ENCODE measurements at regions not wholly inside any gene's neighbourhood (a gene's known extent, or its start where the extent isn't known, plus 50 kb on each side); places are given as distances from the start of the nearest gene placed in this dataset.
"Not testable (repeated sequence)": the region's sequence is repeated elsewhere in the genome, so short reads cannot be mapped to it uniquely, and the experiment has no call there.

DNA sequence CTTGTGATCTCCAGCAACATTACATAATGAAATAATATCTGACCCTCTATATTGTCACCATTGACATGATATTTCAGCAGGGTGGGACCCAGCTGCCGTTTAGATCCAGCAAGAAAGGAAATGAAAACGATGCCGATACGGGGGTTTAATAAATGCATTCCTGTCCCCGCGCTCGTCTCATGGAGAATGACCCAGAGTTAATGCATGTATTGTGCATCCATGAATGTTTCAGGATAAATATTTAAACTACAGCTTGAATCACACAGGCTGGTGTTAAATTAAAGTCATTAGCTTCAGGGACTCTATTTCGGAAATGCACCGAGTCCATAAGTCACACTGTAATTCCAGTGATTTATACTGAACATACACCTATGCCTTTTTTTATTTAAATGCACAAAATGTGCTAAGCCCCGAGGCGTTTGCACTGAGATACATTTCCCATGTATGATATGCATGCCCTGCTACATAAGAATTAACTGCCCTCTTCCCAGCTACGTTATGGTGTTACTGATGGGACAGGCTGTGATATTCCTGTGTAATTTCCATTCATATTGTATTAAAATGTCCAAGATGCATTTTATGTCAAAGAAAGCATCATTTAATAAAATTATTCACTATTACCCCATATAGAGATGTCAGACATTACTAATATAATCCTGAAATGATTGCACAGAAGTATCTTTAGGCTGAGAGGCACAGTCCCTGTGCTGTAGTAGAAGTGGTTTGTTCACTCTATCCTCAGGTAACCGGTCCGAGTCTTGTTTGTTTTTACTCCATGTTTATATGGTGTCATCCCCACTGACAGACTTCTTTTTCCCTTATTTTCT, 109.3 kb upstream of the ZNF516 start:
- no peak for DNase-seq

- DNase-seq, result no peak
These were observed 107.1 kb upstream of the ZNF516 start for GRCh38 chr18:76602191-76602590.

- DNase-seq, result not testable (repeated sequence)
These were observed 105.0 kb upstream of the ZNF516 start for GRCh38 chr18:76600076-76600475.

GRCh38 chr18:76594966-76595365, 99.9 kb upstream of the ZNF516 start:
- no peak for DNase-seq

DNA sequence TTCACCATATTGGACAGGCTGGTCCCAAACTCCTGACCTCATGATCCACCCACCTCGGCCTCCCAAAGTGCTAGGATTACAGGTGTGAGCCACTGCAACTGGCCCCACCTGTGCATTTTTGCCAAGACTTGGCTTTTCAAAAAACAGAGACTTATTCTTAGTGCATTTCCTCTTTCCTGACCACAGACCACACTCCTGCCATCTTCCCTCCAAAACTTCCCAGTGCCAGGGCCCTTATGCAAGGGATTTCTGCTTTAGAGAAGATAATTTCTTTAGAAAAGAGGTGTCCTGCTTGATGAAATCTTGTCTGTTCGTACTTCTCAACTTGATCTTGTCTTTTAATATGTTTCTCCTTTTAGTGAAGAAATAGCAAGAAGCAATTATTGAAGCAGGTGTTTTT, 98.8 kb upstream of the ZNF516 start:
- no peak for DNase-seq

DNA sequence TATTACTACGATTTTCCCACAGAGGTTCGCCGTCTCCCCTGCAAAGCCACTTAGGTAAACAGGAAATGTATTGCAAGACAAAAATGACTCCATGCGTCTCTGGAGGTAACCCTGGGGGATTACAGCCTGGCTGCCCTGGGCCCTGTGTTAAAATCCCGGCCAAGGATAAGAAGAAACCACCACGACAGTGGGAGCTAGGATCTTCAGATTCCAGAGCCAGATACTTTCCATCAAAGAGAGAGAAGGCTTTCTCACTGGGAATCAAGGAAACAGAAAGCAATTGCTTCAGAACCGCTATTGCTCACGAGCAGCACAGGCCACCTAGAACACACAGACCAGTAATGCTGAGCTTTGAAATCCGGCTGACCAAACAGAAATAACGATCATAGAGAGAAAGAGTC, 97.9 kb upstream of the ZNF516 start:
- no peak for DNase-seq

DNA sequence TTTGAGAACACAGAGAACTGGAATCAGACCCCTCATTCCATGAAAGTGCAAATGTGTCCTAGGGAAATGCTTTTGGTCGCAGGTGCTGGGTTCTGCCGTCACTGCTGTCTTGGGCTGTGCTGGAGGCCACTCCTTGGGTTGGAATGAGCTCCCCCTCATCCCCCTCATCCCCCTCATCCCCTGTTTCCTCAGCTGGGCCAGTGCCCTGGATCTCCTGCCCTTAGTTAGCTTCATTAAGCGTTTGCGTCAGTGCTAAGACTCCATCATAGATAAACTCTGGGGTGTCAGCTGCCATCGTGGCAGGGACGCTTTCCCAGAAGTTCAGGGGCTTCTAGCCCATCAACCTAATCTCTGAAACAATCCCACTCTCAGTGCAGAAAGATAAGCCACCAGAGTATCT, 97.1 kb upstream of the ZNF516 start:
- no peak for DNase-seq

DNA sequence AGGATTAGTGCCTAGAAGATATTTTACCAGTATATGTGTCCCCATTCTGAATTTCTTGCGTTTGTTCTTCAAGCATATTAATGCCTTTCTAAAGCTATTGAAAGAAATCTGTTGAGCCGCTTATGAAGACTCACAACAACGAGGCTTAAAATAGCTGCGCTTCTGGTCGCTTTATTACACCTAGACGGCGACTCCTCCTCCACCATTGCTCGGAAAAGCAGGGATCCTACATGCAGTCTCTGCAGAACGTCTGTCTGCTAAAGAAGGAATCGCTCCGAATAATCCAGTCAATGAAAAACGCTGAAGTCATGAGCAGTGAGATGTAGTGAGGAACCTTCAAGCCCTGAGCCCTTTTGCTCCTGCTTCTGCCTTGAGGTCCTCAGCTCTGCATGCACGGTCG, 94.8 kb upstream of the ZNF516 start:
- no peak for DNase-seq

DNA sequence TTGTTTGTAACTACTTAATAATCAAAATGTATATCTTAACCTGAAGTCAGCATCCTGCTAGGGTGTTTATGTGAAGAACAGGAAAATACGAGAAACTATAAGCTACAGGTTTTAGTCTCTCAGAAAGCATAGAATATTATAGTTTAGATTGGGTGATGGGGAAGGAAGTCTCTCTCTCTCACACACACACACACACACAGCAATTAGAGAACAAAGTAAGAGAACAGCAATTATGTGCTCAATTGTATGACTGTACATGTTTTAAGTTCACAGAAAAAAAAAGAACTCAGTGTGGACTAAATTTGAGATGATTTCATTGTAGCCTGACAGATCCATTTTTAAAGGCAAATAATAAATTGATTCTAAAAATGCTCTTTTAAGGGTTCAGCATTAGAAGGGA, 94.3 kb upstream of the ZNF516 start:
- DNase-seq, result no peak

GRCh38 chr18:76588601-76589226, 93.7 kb upstream of the ZNF516 start:
- no peak for DNase-seq

GRCh38 chr18:76587879-76588271, 92.8 kb upstream of the ZNF516 start:
- DNase-seq, result no peak

DNA sequence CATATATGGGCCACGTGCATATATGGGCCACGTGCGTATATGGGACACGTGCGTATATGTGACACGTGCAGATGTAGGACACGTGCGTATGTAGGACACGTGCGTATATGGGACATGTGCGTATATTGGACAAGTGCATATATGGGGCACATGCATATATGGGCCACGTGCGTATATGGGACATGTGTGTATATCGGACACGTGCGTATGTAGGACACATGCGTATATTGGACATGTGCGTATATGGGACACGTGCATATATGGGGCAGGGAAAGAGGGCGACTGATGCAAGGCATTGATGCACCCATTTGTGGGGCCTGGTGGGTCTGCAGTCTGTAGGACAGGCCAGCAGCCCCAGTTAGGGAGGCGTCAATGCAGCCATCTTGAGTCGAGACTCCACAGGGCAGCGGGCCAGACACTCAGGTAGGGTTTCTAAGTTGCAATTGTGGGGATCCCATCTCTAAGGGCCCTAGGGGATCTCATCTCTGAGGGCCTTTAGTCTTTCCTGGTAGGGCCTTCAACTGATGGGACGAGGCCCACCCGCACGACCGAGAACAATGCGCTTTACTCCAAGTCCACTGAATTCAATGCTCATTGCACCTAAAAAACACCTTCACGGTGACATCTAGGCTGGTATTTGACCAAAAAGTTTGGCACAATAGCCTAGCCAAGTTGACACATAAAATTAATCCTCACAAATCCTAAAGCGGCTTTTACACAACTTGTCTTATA, 92.3 kb upstream of the ZNF516 start:
- DNase-seq, result no peak

GRCh38 chr18:76584414-76585310, 89.6 kb upstream of the ZNF516 start:
- DNase-seq, result no peak

DNA sequence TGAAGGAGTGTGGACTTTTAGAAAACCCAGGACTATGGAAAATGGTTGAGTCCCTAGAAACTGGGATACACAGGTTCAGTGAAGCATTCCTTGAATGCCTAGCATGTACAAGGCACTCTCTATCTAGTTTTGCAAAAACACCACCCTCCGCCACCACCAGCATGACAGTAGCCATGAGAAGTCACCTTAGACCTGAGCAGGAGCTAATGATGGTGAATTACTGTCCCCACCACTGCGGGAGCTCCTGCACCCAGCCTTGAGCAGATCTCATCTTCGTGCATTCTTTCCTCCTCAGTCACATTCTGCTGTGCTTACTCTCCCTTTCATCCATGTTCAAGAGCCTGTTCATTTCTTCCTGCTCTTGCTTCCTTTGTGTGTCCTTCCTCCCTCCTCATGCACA, 86.2 kb upstream of the ZNF516 start:
- no peak for DNase-seq

- DNase-seq, result no peak
These were observed 85.4 kb upstream of the ZNF516 start for GRCh38 chr18:76580288-76580962.

DNA sequence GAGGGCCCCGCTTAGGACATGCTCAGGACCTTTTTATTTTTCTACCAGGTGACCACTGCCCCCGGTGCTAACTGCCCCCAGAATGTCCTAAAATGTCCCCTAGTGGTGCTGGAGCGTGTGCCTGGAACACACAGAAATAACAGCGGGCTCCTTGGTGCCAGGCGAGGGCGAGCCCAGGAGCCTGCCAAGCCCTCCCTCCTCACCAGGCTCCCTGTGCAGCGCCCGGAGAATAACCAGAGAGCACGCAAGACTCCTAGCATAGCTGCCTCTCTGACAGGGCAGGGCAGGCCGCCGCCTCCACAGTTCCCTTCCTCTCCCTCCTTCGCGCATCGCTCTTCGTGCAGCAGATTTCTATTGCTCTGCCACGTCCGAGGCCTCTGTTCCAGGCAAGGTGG, 84.3 kb upstream of the ZNF516 start:
- no peak for DNase-seq

GRCh38 chr18:76578571-76579300, 83.7 kb upstream of the ZNF516 start:
- DNase-seq, result no peak

GRCh38 chr18:76573325-76574025, 78.4 kb upstream of the ZNF516 start:
- no peak for DNase-seq

- DNase-seq, result no peak
These were observed 77.6 kb upstream of the ZNF516 start for GRCh38 chr18:76572518-76573247.

GRCh38 chr18:76571689-76572088, 76.6 kb upstream of the ZNF516 start:
- no peak for DNase-seq

Data from effector CD8-positive, alpha-beta T cell (primary cell).